ENCODE measurements at regions not wholly inside any gene's neighbourhood (a gene's known extent, or its start where the extent isn't known, plus 50 kb on each side); places are given as distances from the start of the nearest gene placed in this dataset.

GRCh38 chr10:36479073-36479472 is 646.3 kb upstream of the ANKRD30A start:
- no peak for TF ChIP-seq POLR2A (IDR thresholded peaks at IDR 0.05; ENCODE audit: low read depth, low read length)
- TF ChIP-seq POLR2AphosphoS5 (IDR thresholded peaks at IDR 0.05; ENCODE audit: low read depth, low read length): no peak

Measured in GM12892 (cell line).